ENCODE measurements at regions not wholly inside any gene's neighbourhood (a gene's known extent, or its start where the extent isn't known, plus 50 kb on each side); places are given as distances from the start of the nearest gene placed in this dataset.

GRCh38 chr18:51751901-51752300, 554.4 kb upstream of the MEX3C start:
- no peak for ATAC-seq
- TF ChIP-seq RARB (CRISPR knock-in tag; IDR thresholded peaks at IDR 0.05) (no peak), ZC3H10 (CRISPR knock-in tag; IDR thresholded peaks at IDR 0.05) (no peak), CREB5 (CRISPR knock-in tag; IDR thresholded peaks at IDR 0.05; ENCODE audit: low read depth) (no peak), ARNTL (CRISPR knock-in tag; IDR thresholded peaks at IDR 0.05; ENCODE audit: borderline replicate concordance, low read depth) (no peak), BACH2 (CRISPR knock-in tag; IDR thresholded peaks at IDR 0.05; ENCODE audit: borderline replicate concordance) (no peak), ZFP3 (CRISPR knock-in tag; IDR thresholded peaks at IDR 0.05) (no peak), CSRNP3 (CRISPR knock-in tag; IDR thresholded peaks at IDR 0.05) (no peak), PATZ1 (CRISPR knock-in tag; IDR thresholded peaks at IDR 0.05; ENCODE audit: borderline replicate concordance) (no peak)

GRCh38 chr18:51753365-51754057, 556.0 kb upstream of the MEX3C start:
- TF ChIP-seq ZNF70 (CRISPR knock-in tag; IDR thresholded peaks at IDR 0.05) (no peak), RARB (CRISPR knock-in tag; IDR thresholded peaks at IDR 0.05) (no peak), CREB5 (CRISPR knock-in tag; IDR thresholded peaks at IDR 0.05; ENCODE audit: low read depth) (no peak), ZFP30 (CRISPR knock-in tag; IDR thresholded peaks at IDR 0.05) (no peak), TSHZ2 (CRISPR knock-in tag; IDR thresholded peaks at IDR 0.05) (no peak), ZNF565 (CRISPR knock-in tag; conservative IDR thresholded peaks at IDR 0.05; ENCODE audit: low read depth) (no peak), OSR1 (CRISPR knock-in tag; IDR thresholded peaks at IDR 0.05) (no peak), CSRNP3 (CRISPR knock-in tag; IDR thresholded peaks at IDR 0.05) (no peak), PPARA (CRISPR knock-in tag; IDR thresholded peaks at IDR 0.05; ENCODE audit: borderline replicate concordance) (no peak), ARNTL (CRISPR knock-in tag; IDR thresholded peaks at IDR 0.05; ENCODE audit: borderline replicate concordance, low read depth) (no peak)
- no peak for ATAC-seq

GRCh38 chr18:51754566-51754965, 557.1 kb upstream of the MEX3C start:
- ATAC-seq: no peak
- TF ChIP-seq PATZ1 (CRISPR knock-in tag; IDR thresholded peaks at IDR 0.05; ENCODE audit: borderline replicate concordance) (no peak), POU6F1 (CRISPR knock-in tag; IDR thresholded peaks at IDR 0.05; ENCODE audit: borderline replicate concordance, low read depth) (no peak), SNAI2 (CRISPR knock-in tag; IDR thresholded peaks at IDR 0.05) (no peak), ESRRG (CRISPR knock-in tag; IDR thresholded peaks at IDR 0.05) (no peak), ZFP30 (CRISPR knock-in tag; IDR thresholded peaks at IDR 0.05) (no peak), ZC3H10 (CRISPR knock-in tag; IDR thresholded peaks at IDR 0.05) (no peak), ARNTL (CRISPR knock-in tag; IDR thresholded peaks at IDR 0.05; ENCODE audit: borderline replicate concordance, low read depth) (no peak), TOX (CRISPR knock-in tag; IDR thresholded peaks at IDR 0.05; ENCODE audit: borderline replicate concordance) (no peak), PPARA (CRISPR knock-in tag; IDR thresholded peaks at IDR 0.05; ENCODE audit: borderline replicate concordance) (no peak)

Data from SK-N-SH treated with all-trans-retinoic acid at 6 μM for 48 hours (cell line).